ENCODE measurements at regions not wholly inside any gene's neighbourhood (a gene's known extent, or its start where the extent isn't known, plus 50 kb on each side); places are given as distances from the start of the nearest gene placed in this dataset.

DNA sequence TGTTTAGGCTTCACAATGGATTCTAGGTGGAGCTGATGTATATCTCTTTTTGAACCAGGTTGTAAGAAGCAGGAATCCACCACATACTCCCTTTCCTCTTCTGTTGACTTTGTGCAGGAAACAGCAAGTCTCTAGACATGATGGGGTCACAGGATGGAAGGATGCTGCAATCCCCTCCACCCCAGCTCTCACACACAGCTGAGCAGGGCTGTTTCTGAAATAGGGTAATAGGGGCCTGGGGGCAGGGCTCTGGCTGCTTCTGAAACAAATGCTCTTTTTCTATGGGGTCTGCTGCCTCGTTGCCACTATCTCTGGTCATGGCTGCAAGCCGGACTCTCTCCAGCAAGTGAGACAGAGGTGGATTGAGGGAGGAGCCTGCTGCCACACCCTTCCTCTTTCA, 148.9 kb downstream of the SOX11 start:
- TF ChIP-seq POLR2AphosphoS5 (IDR thresholded peaks at IDR 0.05; ENCODE audit: low read depth, low read length) = no peak
- no peak for TF ChIP-seq POLR2A (IDR thresholded peaks at IDR 0.05; ENCODE audit: borderline replicate concordance, extremely low read depth, insufficient read depth, insufficient read length)
- TF ChIP-seq REST (IDR thresholded peaks at IDR 0.05; ENCODE audit: low read depth) = no peak
- no peak for TF ChIP-seq FOSL1 (IDR thresholded peaks at IDR 0.05; ENCODE audit: low read depth)
- TF ChIP-seq EGR1 (IDR thresholded peaks at IDR 0.05; ENCODE audit: low read depth) = no peak
- TF ChIP-seq ZNF274 (IDR thresholded peaks at IDR 0.05; ENCODE audit: low read depth, low read length) = no peak
- no peak for TF ChIP-seq YY1 (IDR thresholded peaks at IDR 0.05; ENCODE audit: extremely low read depth, insufficient replicate concordance, low read depth, low read length)
- TF ChIP-seq, protein P1, sequence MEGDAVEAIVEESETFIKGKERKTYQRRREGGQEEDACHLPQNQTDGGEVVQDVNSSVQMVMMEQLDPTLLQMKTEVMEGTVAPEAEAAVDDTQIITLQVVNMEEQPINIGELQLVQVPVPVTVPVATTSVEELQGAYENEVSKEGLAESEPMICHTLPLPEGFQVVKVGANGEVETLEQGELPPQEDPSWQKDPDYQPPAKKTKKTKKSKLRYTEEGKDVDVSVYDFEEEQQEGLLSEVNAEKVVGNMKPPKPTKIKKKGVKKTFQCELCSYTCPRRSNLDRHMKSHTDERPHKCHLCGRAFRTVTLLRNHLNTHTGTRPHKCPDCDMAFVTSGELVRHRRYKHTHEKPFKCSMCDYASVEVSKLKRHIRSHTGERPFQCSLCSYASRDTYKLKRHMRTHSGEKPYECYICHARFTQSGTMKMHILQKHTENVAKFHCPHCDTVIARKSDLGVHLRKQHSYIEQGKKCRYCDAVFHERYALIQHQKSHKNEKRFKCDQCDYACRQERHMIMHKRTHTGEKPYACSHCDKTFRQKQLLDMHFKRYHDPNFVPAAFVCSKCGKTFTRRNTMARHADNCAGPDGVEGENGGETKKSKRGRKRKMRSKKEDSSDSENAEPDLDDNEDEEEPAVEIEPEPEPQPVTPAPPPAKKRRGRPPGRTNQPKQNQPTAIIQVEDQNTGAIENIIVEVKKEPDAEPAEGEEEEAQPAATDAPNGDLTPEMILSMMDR (IDR thresholded peaks at IDR 0.05 in 2 of 3, conservative IDR thresholded peaks at IDR 0.05 in 1 of 3; ENCODE audit: borderline replicate concordance in 1 of 3, insufficient read depth in 1 of 3, low read depth in 2 of 3, low read length in 2 of 3) = no peak
- no peak for TF ChIP-seq ELF1 (IDR thresholded peaks at IDR 0.05; ENCODE audit: borderline replicate concordance, low read depth)

Data from HCT116 (cell line).